ENCODE measurements at regions not wholly inside any gene's neighbourhood (a gene's known extent, or its start where the extent isn't known, plus 50 kb on each side); places are given as distances from the start of the nearest gene placed in this dataset.
"Not testable (repeated sequence)": the region's sequence is repeated elsewhere in the genome, so short reads cannot be mapped to it uniquely, and the experiment has no call there.

- no peak overlapping the region for H3K4me3 ChIP-seq
- H3K4me2 ChIP-seq, result no peak overlapping the region
- no peak overlapping the region for H2AFZ ChIP-seq
- H3K27me3 ChIP-seq, result no peaks in the 10 kb centered on the region
- no peak for TF ChIP-seq EZH2 (IDR thresholded peaks at IDR 0.05; ENCODE audit: borderline replicate concordance)
- TF ChIP-seq, protein P1, sequence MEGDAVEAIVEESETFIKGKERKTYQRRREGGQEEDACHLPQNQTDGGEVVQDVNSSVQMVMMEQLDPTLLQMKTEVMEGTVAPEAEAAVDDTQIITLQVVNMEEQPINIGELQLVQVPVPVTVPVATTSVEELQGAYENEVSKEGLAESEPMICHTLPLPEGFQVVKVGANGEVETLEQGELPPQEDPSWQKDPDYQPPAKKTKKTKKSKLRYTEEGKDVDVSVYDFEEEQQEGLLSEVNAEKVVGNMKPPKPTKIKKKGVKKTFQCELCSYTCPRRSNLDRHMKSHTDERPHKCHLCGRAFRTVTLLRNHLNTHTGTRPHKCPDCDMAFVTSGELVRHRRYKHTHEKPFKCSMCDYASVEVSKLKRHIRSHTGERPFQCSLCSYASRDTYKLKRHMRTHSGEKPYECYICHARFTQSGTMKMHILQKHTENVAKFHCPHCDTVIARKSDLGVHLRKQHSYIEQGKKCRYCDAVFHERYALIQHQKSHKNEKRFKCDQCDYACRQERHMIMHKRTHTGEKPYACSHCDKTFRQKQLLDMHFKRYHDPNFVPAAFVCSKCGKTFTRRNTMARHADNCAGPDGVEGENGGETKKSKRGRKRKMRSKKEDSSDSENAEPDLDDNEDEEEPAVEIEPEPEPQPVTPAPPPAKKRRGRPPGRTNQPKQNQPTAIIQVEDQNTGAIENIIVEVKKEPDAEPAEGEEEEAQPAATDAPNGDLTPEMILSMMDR (IDR thresholded peaks at IDR 0.05; ENCODE audit: poor library complexity), result no peak
- TF ChIP-seq EZH2phosphoT487 (IDR thresholded peaks at IDR 0.05; ENCODE audit: low read depth, severe bottlenecking, unreplicated experiment), result no peak
- H3K9me2 ChIP-seq (replicated peaks; ENCODE audit: insufficient read depth), result no peaks in the 10 kb centered on the region
- no peaks in the 10 kb centered on the region for H4K20me1 ChIP-seq (ENCODE audit: insufficient read depth, poor library complexity, severe bottlenecking)
- no peak overlapping the region for H3K27ac ChIP-seq
- 81% methylated on average over 4 of the region's 4 CpGs for WGBS (ENCODE audit: low lambda C conversion rate, missing lambda C conversion rate)
- DNase-seq (ENCODE audit: low spot score), result no peak
- H3K4me1 ChIP-seq (ENCODE audit: insufficient read depth), result no peaks in the 10 kb centered on the region
- no peaks in the 10 kb centered on the region for H3K9me3 ChIP-seq (ENCODE audit: low read depth)
- H3K36me3 ChIP-seq (replicated peaks; ENCODE audit: insufficient read depth, low read depth), result no peaks in the 10 kb centered on the region
- no peaks in the 10 kb centered on the region for H3K79me2 ChIP-seq
Measured at GRCh38 chr10:107516349-107516748, 351.8 kb upstream of the SORCS1 start.

DNA sequence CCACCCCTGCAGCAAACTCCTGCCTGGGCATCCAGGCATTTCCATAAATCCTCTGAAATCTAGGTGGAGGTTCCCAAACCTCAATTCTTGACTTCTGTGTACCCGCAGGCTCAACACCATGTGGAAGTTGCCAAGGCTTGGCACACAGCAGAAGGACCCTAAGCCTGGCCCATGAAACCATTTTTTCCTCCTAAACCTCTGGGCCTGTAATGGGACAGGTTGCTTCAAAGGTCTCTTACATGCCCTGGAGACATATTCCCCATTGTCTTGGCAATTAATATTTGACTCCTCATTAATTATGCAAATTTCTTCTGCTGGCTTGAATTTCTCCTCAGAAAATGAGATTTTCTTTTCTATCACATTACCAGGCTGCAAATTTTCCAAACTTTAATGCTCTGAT, 339.5 kb upstream of the SORCS1 start:
- not testable (repeated sequence) for H3K4me3 ChIP-seq; H3K4me1 ChIP-seq (ENCODE audit: insufficient read depth); H4K20me1 ChIP-seq (ENCODE audit: insufficient read depth, poor library complexity, severe bottlenecking); H2AFZ ChIP-seq; H3K79me2 ChIP-seq; H3K36me3 ChIP-seq (replicated peaks; ENCODE audit: insufficient read depth, low read depth); H3K27ac ChIP-seq; H3K9me2 ChIP-seq (replicated peaks; ENCODE audit: insufficient read depth); H3K9me3 ChIP-seq (ENCODE audit: low read depth); DNase-seq (ENCODE audit: low spot score); H3K4me2 ChIP-seq; H3K27me3 ChIP-seq
- 45% methylated on average over 1 of the region's 1 CpG for WGBS (ENCODE audit: low lambda C conversion rate, missing lambda C conversion rate)

DNA sequence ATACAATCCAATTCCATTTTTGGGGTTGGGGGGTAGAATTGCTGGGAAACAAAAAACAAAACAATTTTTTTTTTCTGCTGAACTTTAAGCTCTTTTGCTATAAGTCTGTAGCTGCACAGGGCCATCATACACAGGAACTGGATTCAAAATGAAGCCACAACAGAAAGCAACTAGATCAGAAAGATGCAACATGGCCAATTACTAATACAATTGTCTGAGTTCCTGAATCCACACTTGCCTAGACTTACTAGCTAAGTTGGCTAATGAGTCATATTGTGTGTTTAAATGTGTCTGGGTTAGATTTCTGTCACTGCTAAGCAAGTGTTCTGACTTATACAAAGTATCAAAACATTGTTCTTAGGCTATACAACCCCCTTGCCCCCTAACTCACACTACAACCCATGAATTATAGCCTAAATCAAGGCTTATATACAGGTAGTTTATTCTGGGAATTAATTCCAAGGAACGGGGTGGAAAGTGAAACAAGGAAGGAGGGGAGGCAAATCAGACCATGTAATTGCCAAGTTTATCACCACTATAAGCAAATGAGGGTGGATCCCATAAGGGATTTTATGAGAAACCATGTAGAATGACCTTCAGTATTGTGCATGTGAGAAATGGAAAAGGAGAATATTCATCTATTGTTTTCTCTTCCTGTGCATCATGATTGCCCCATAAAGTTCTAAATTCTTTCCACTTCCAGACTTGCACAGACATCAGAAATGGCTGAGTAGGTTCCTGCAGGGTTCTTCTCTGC, 337.9 kb upstream of the SORCS1 start:
- Histone ChIP-seq H3K79me2 (no peaks in the 10 kb centered on the region), H2AFZ (no peak overlapping the region), H3K27ac (no peak overlapping the region), H4K20me1 (ENCODE audit: insufficient read depth, poor library complexity, severe bottlenecking) (no peaks in the 10 kb centered on the region), H3K4me1 (ENCODE audit: insufficient read depth) (no peaks in the 10 kb centered on the region), H3K4me3 (no peak overlapping the region), H3K4me2 (no peak overlapping the region), H3K27me3 (no peaks in the 10 kb centered on the region), H3K36me3 (replicated peaks; ENCODE audit: insufficient read depth, low read depth) (no peaks in the 10 kb centered on the region), H3K9me3 (ENCODE audit: low read depth) (no peaks in the 10 kb centered on the region), H3K9me2 (replicated peaks; ENCODE audit: insufficient read depth) (no peaks in the 10 kb centered on the region)
- TF ChIP-seq, protein P1 (IDR thresholded peaks at IDR 0.05; ENCODE audit: poor library complexity), result no peak
- no peak for TF ChIP-seq EZH2phosphoT487 (IDR thresholded peaks at IDR 0.05; ENCODE audit: low read depth, severe bottlenecking, unreplicated experiment)
- no peak for TF ChIP-seq EZH2 (IDR thresholded peaks at IDR 0.05; ENCODE audit: borderline replicate concordance)
- WGBS (ENCODE audit: low lambda C conversion rate, missing lambda C conversion rate), result 81% methylated on average over 1 of the region's 1 CpG
- no peak for DNase-seq (ENCODE audit: low spot score)

DNA sequence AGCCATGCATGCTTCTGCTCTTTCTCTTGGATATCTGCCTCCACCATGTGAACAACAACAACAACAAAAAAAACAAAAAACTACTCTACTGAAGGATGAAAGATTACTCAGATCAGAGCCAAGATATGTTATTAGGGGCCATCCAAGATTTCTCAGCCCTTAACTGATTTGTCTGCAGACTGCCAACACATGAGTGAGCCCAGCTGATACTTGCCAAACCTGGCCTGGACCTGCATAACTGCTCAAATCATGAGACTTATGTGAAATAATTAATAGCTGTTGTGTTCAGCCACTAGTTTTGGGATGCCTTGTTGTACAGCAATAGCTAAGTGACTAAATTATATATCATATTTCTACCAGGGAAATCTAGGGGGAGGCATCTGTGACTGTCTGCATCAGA, 334.5 kb upstream of the SORCS1 start:
- no peak for TF ChIP-seq EZH2 (IDR thresholded peaks at IDR 0.05; ENCODE audit: borderline replicate concordance)
- TF ChIP-seq, protein P1 (IDR thresholded peaks at IDR 0.05; ENCODE audit: poor library complexity), result no peak
- TF ChIP-seq EZH2phosphoT487 (IDR thresholded peaks at IDR 0.05; ENCODE audit: low read depth, severe bottlenecking, unreplicated experiment), result no peak
- no peaks in the 10 kb centered on the region for H3K9me2 ChIP-seq (replicated peaks; ENCODE audit: insufficient read depth)
- no peak overlapping the region for H2AFZ ChIP-seq
- H3K9me3 ChIP-seq (ENCODE audit: low read depth), result no peaks in the 10 kb centered on the region
- H3K27me3 ChIP-seq, result no peaks in the 10 kb centered on the region
- no peaks in the 10 kb centered on the region for H3K79me2 ChIP-seq
- no peaks in the 10 kb centered on the region for H3K4me1 ChIP-seq (ENCODE audit: insufficient read depth)
- no peaks in the 10 kb centered on the region for H3K36me3 ChIP-seq (replicated peaks; ENCODE audit: insufficient read depth, low read depth)
- no peak for DNase-seq (ENCODE audit: low spot score)
- H3K4me2 ChIP-seq, result no peak overlapping the region
- no peaks in the 10 kb centered on the region for H4K20me1 ChIP-seq (ENCODE audit: insufficient read depth, poor library complexity, severe bottlenecking)
- no peak overlapping the region for H3K4me3 ChIP-seq
- H3K27ac ChIP-seq, result no peak overlapping the region
